ENCODE measurements at regions not wholly inside any gene's neighbourhood (a gene's known extent, or its start where the extent isn't known, plus 50 kb on each side); places are given as distances from the start of the nearest gene placed in this dataset.

- no peaks in the 10 kb centered on the region for H3K27me3 ChIP-seq
- TF ChIP-seq POLR2A (IDR thresholded peaks at IDR 0.05) (no peak), CTCF (IDR thresholded peaks at IDR 0.05) (no peak)
- no peaks in the 10 kb centered on the region for H3K9me3 ChIP-seq
- H3K36me3 ChIP-seq (ENCODE audit: low read depth, missing control alignments), result no peaks in the 10 kb centered on the region
- H3K4me3 ChIP-seq, result no peak overlapping the region
- intact Hi-C loops (cut with DNase I; ENCODE audit: low total_unique reads), result no loop called here
- WGBS, 2 donors, result 62 to 81% methylated on average over 5 of the region's 5 CpGs
- no peak overlapping the region for H3K27ac ChIP-seq
- no peak for DNase-seq
- H3K4me1 ChIP-seq, result no peaks in the 10 kb centered on the region
Measured at GRCh38 chr16:86117235-86117634, 218.3 kb downstream of the IRF8 start.

GRCh38 chr16:86117756-86118155, 218.8 kb downstream of the IRF8 start:
- Histone ChIP-seq H3K4me3 (no peak overlapping the region), H3K27ac (no peak overlapping the region), H3K27me3 (no peaks in the 10 kb centered on the region), H3K36me3 (ENCODE audit: low read depth, missing control alignments) (no peaks in the 10 kb centered on the region), H3K4me1 (no peaks in the 10 kb centered on the region), H3K9me3 (no peaks in the 10 kb centered on the region)
- peak; percentile 74 for DNase-seq
- 40 to 44% methylated on average over 12 to 16 of the region's 16 CpGs for WGBS, 2 donors
- intact Hi-C loops (cut with DNase I; ENCODE audit: low total_unique reads), result no loop called here
- TF ChIP-seq POLR2A (IDR thresholded peaks at IDR 0.05) (no peak), CTCF (IDR thresholded peaks at IDR 0.05) (no peak)

- H3K27me3 ChIP-seq, result no peaks in the 10 kb centered on the region
- no peaks in the 10 kb centered on the region for H3K36me3 ChIP-seq (ENCODE audit: low read depth, missing control alignments)
- intact Hi-C loops (cut with DNase I; ENCODE audit: low total_unique reads), result no loop called here
- WGBS, 2 donors, result 68 to 74% methylated on average over 6 to 12 of the region's 12 CpGs
- H3K4me3 ChIP-seq, result no peak overlapping the region
- H3K27ac ChIP-seq, result no peak overlapping the region
- H3K4me1 ChIP-seq, result no peaks in the 10 kb centered on the region
- H3K9me3 ChIP-seq, result no peaks in the 10 kb centered on the region
- TF ChIP-seq CTCF (IDR thresholded peaks at IDR 0.05) (no peak), POLR2A (IDR thresholded peaks at IDR 0.05) (no peak)
- DNase-seq, result no peak
Measured at GRCh38 chr16:86118467-86119307, 219.7 kb downstream of the IRF8 start.

GRCh38 chr16:86120201-86121192, 221.5 kb downstream of the IRF8 start:
- no peaks in the 10 kb centered on the region for H3K36me3 ChIP-seq (ENCODE audit: low read depth, missing control alignments)
- H3K27me3 ChIP-seq, result no peaks in the 10 kb centered on the region
- intact Hi-C loops (cut with DNase I; ENCODE audit: low total_unique reads), result no loop called here
- H3K9me3 ChIP-seq, result no peaks in the 10 kb centered on the region
- TF ChIP-seq POLR2A (IDR thresholded peaks at IDR 0.05), result no peak
- TF ChIP-seq CTCF (IDR thresholded peaks at IDR 0.05), result no peak
- no peak for DNase-seq
- H3K4me1 ChIP-seq, result no peaks in the 10 kb centered on the region
- H3K27ac ChIP-seq, result no peak overlapping the region
- H3K4me3 ChIP-seq, result no peak overlapping the region
- WGBS, 2 donors, result 58 to 61% methylated on average over 8 of the region's 8 CpGs

Data from testis (tissue), 2 donors.